ENCODE measurements at regions not wholly inside any gene's neighbourhood (a gene's known extent, or its start where the extent isn't known, plus 50 kb on each side); places are given as distances from the start of the nearest gene placed in this dataset.

DNA sequence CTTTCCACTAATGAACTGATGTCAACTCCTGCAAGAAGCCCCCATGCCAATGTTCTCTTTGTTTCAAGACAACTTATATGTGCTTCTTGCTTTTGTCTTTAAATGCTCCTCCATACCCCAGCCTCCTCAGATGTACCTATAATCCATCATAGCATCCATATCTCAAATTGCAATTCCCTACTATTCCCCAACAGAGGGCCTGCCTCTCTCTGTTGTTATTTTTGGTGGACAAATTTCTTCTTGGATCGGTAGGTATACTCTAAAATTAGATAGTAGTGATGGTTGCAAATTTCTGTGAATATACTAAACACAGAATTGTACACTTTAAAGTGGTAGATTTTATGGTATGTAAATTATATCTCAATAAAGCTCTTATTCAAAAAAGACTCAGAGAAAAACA lies 820.1 kb downstream of the METTL4 start:
- Histone ChIP-seq H3K27ac (ENCODE audit: low read depth, low read length) (no peak overlapping the region), H3K36me3 (ENCODE audit: control insufficient read depth, insufficient read depth, low read length) (no peaks in the 10 kb centered on the region), H3K9ac (ENCODE audit: extremely low read depth, low read length, poor library complexity, severe bottlenecking) (no peak overlapping the region), H3K27me3 (ENCODE audit: control insufficient read depth, insufficient read depth, low read length, poor library complexity, severe bottlenecking) (no peaks in the 10 kb centered on the region), H3K9me3 (ENCODE audit: control insufficient read depth, low read length) (no peaks in the 10 kb centered on the region), H3K4me3 (ENCODE audit: low read length) (no peak overlapping the region), H3K4me1 (ENCODE audit: control insufficient read depth, insufficient read depth, low read length) (no peaks in the 10 kb centered on the region)
- peaks cover 4% of the 10 kb centered on the region for H3K27me3 Mint-ChIP-seq (ENCODE audit: insufficient read depth)
- no CpG with 5 or more reads among the region's 1 CpG for WGBS, 2 experiments (ENCODE audit: insufficient coverage in 1 of 2, insufficient read length in 1 of 2)
- no peaks in the 10 kb centered on the region for H3K9me3 Mint-ChIP-seq
- no peaks in the 10 kb centered on the region for H3K36me3 Mint-ChIP-seq (ENCODE audit: low read depth)
- DNase-seq, result no peak
- H3K27ac Mint-ChIP-seq, result no peak overlapping the region
- TF ChIP-seq, protein P1, sequence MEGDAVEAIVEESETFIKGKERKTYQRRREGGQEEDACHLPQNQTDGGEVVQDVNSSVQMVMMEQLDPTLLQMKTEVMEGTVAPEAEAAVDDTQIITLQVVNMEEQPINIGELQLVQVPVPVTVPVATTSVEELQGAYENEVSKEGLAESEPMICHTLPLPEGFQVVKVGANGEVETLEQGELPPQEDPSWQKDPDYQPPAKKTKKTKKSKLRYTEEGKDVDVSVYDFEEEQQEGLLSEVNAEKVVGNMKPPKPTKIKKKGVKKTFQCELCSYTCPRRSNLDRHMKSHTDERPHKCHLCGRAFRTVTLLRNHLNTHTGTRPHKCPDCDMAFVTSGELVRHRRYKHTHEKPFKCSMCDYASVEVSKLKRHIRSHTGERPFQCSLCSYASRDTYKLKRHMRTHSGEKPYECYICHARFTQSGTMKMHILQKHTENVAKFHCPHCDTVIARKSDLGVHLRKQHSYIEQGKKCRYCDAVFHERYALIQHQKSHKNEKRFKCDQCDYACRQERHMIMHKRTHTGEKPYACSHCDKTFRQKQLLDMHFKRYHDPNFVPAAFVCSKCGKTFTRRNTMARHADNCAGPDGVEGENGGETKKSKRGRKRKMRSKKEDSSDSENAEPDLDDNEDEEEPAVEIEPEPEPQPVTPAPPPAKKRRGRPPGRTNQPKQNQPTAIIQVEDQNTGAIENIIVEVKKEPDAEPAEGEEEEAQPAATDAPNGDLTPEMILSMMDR (conservative IDR thresholded peaks at IDR 0.05), result peak; percentile 59
- no peaks in the 10 kb centered on the region for H3K4me1 Mint-ChIP-seq
- no peak overlapping the region for H3K4me3 Mint-ChIP-seq

DNA sequence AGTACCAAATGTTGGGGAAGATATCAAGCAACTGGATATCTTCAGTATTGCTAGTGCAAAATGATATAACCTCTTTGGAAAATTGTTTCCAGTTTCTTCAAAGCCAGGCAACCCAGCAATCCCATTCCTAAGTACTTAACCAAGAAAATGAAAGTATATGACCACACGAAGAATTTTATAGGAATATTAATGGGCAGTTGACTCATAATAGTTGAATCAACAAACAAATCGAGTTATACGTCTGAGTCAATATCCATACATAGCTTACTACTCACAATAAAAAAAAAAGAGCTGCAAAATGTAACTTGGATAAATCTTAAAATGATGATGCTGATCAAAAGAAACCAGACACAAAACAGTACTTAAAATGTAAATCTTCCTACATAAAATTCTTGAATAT lies 810.4 kb downstream of the METTL4 start:
- Histone ChIP-seq H3K27me3 (ENCODE audit: control insufficient read depth, insufficient read depth, low read length, poor library complexity, severe bottlenecking) (no peaks in the 10 kb centered on the region), H3K4me1 (ENCODE audit: control insufficient read depth, insufficient read depth, low read length) (no peaks in the 10 kb centered on the region), H3K27ac (ENCODE audit: low read depth, low read length) (no peak overlapping the region), H3K4me3 (ENCODE audit: low read length) (no peak overlapping the region), H3K9ac (ENCODE audit: extremely low read depth, low read length, poor library complexity, severe bottlenecking) (no peak overlapping the region), H3K9me3 (ENCODE audit: control insufficient read depth, low read length) (no peaks in the 10 kb centered on the region), H3K36me3 (ENCODE audit: control insufficient read depth, insufficient read depth, low read length) (no peaks in the 10 kb centered on the region)
- TF ChIP-seq, protein P1 (conservative IDR thresholded peaks at IDR 0.05), result no peak
- Mint-ChIP-seq H3K36me3 (ENCODE audit: low read depth) (no peaks in the 10 kb centered on the region), H3K4me3 (no peak overlapping the region), H3K4me1 (no peaks in the 10 kb centered on the region), H3K9me3 (no peaks in the 10 kb centered on the region), H3K27me3 (ENCODE audit: insufficient read depth) (no peaks in the 10 kb centered on the region), H3K27ac (no peak overlapping the region)
- DNase-seq, result no peak
- 100% methylated on average over 1 of the region's 3 CpGs; no CpG with 5 or more reads in 1 of the 2 experiments for WGBS, 2 experiments (ENCODE audit: insufficient coverage in 1 of 2, insufficient read length in 1 of 2)

DNA sequence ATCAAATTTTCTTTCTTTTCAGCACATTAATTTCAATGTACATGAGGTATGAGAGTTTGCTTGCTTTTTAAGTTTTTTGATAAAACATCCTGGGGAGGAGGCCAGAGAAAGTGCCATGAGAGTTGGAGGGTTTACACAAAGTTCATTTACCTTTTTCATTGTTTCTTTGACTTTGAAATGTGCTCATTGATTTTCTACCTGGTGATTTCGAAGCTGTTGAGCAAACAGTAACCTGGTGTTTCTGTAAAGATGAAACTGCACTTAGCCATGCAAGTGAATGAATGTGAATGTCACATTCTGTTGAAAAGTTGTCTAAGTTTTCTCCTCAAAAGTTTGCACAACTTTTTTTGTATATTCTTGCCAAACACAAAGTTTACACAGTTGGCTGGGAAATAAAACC lies 797.0 kb downstream of the METTL4 start:
- H3K9ac ChIP-seq (ENCODE audit: extremely low read depth, low read length, poor library complexity, severe bottlenecking), result no peak overlapping the region
- H3K9me3 ChIP-seq (ENCODE audit: control insufficient read depth, low read length), result peaks cover 9% of the 10 kb centered on the region
- H3K27ac ChIP-seq (ENCODE audit: low read depth, low read length), result no peak overlapping the region
- DNase-seq, result no peak
- Mint-ChIP-seq H3K4me1 (no peaks in the 10 kb centered on the region), H3K4me3 (no peak overlapping the region), H3K36me3 (ENCODE audit: low read depth) (no peaks in the 10 kb centered on the region), H3K9me3 (peaks cover 4% of the 10 kb centered on the region), H3K27ac (no peak overlapping the region), H3K27me3 (ENCODE audit: insufficient read depth) (no peaks in the 10 kb centered on the region)
- H3K27me3 ChIP-seq (ENCODE audit: control insufficient read depth, insufficient read depth, low read length, poor library complexity, severe bottlenecking), result no peaks in the 10 kb centered on the region
- no peak overlapping the region for H3K4me3 ChIP-seq (ENCODE audit: low read length)
- no peaks in the 10 kb centered on the region for H3K36me3 ChIP-seq (ENCODE audit: control insufficient read depth, insufficient read depth, low read length)
- 86% methylated on average over 1 of the region's 1 CpG; no CpG with 5 or more reads in 1 of the 2 experiments for WGBS, 2 experiments (ENCODE audit: insufficient coverage in 1 of 2, insufficient read length in 1 of 2)
- TF ChIP-seq, protein P1 (conservative IDR thresholded peaks at IDR 0.05), result no peak
- no peaks in the 10 kb centered on the region for H3K4me1 ChIP-seq (ENCODE audit: control insufficient read depth, insufficient read depth, low read length)
